Neural cell (in vitro differentiated cells): ENCODE measurements at regions not wholly inside any gene's neighbourhood (a gene's known extent, or its start where the extent isn't known, plus 50 kb on each side); places are given as distances from the start of the nearest gene placed in this dataset.

ENCODE experiments used
- H2AFZ ChIP-seq: fragments of 200-600, 300-800 bp; sonication (generic), shearing (Covaris generic); 2 replicates; pipeline ENCODE4 v1.6.0; 2014; ENCODE audit warnings: low read depth, mild to moderate bottlenecking, antibody characterized with exemption, low read length, moderate library complexity
- H3F3A ChIP-seq: fragments of 200-600 bp; shearing (Covaris generic); 2 replicates; pipeline ENCODE4 v1.6.1; 2016; ENCODE audit warnings: mild to moderate bottlenecking, moderate library complexity, mixed read lengths, antibody characterized with exemption, low read length; ENCODE audit not compliant: insufficient read depth, poor library complexity, severe bottlenecking
- H3K27ac ChIP-seq: fragments of 200-600, 300-800 bp; sonication (generic), shearing (Covaris generic); 2 replicates; pipeline ENCODE4 v1.5.1; 2014; ENCODE audit warnings: mild to moderate bottlenecking, low read length, moderate library complexity
- H3K27me3 ChIP-seq: fragments of 300-800, 200-600 bp; sonication (generic), shearing (Covaris generic); 2 replicates; pipeline ENCODE4 v1.6.0; 2014; ENCODE audit warnings: mild to moderate bottlenecking, low read depth, low read length, moderate library complexity; ENCODE audit not compliant: insufficient read depth
- H3K36me3 ChIP-seq: fragments of 300-800, 200-600 bp; sonication (generic), shearing (Covaris generic); 2 replicates; pipeline ENCODE4 v1.5.1; 2014; ENCODE audit warnings: mild to moderate bottlenecking, antibody characterized with exemption, low read length, moderate library complexity; ENCODE audit not compliant: insufficient read depth
- H3K4me2 ChIP-seq: fragments of 300-800, 200-600 bp; sonication (generic), shearing (Covaris generic); 2 replicates; pipeline ENCODE4 v1.6.0; 2014; ENCODE audit warnings: mild to moderate bottlenecking, low read length
- H3K4me3 ChIP-seq: fragments of 300-800, 200-600 bp; sonication (generic), shearing (Covaris generic); 2 replicates; pipeline ENCODE4 v1.5.1; 2014; ENCODE audit warnings: mild to moderate bottlenecking, low read length, moderate library complexity
- H3K79me2 ChIP-seq: fragments of 200-600 bp; shearing (Covaris generic); replicated peaks from 2 replicates; pipeline ENCODE4 v1.6.0; 2014; ENCODE audit warnings: mild to moderate bottlenecking, low read length, moderate library complexity; ENCODE audit not compliant: insufficient read depth
- H3K9ac ChIP-seq: fragments of 300-800, 200-600 bp; sonication (generic), shearing (Covaris generic); 2 replicates; pipeline ENCODE4 v1.6.1; 2016; ENCODE audit warnings: mild to moderate bottlenecking, low read length, mixed read lengths
- H3K9me2 ChIP-seq: fragments of 200-600 bp; shearing (Covaris generic); 2 replicates; pipeline ENCODE4 v1.6.1; 2016; ENCODE audit warnings: mild to moderate bottlenecking, low read length, mixed read lengths; ENCODE audit not compliant: insufficient read depth
- H3K9me3 ChIP-seq: fragments of 200-600, 300-800 bp; sonication (generic), shearing (Covaris generic); 2 replicates; pipeline ENCODE4 v1.6.1; 2016; ENCODE audit warnings: mild to moderate bottlenecking, mixed run types, low read length, moderate library complexity, mixed read lengths
- H4K20me1 ChIP-seq: fragments of 200-600 bp; shearing (Covaris generic); 2 replicates; pipeline ENCODE4 v1.6.1; 2016; ENCODE audit warnings: mild to moderate bottlenecking, mixed run types; ENCODE audit not compliant: insufficient read depth
- CTCF ChIP-seq: fragments of 450-650 bp; IDR thresholded peaks from 2 replicates; pipeline ENCODE4 v1.5.1; 2014; ENCODE audit warnings: antibody characterized with exemption, mild to moderate bottlenecking, moderate library complexity; ENCODE audit not compliant: poor library complexity, severe bottlenecking
- EP300 ChIP-seq: fragments of 450-650 bp; conservative IDR thresholded peaks from 2 replicates; pipeline ENCODE4 v1.6.1; 2014; ENCODE audit warnings: antibody characterized with exemption, mild to moderate bottlenecking, moderate library complexity; ENCODE audit not compliant: poor library complexity, severe bottlenecking
- EZH2 ChIP-seq: fragments of 200-600, 300-800 bp; shearing (Covaris generic), sonication (generic); IDR thresholded peaks from 2 replicates; pipeline ENCODE4 v1.6.1; 2014; ENCODE audit warnings: antibody characterized with exemption, low read length, borderline replicate concordance, mild to moderate bottlenecking; ENCODE audit not compliant: insufficient read depth, poor library complexity, severe bottlenecking
- MXI1 ChIP-seq: fragments of 450-650 bp; conservative IDR thresholded peaks from 2 replicates; pipeline ENCODE4 v1.6.1; 2014; ENCODE audit warnings: antibody characterized with exemption, mild to moderate bottlenecking; ENCODE audit not compliant: poor library complexity, severe bottlenecking
- POLR2AphosphoS5 ChIP-seq: IDR thresholded peaks from 2 replicates; pipeline ENCODE4 v1.6.1; 2012
- RAD21 ChIP-seq: fragments of 450-650 bp; conservative IDR thresholded peaks from 2 replicates; pipeline ENCODE4 v1.6.1; 2014; ENCODE audit warnings: antibody characterized with exemption, mild to moderate bottlenecking, moderate library complexity
- SMC3 ChIP-seq: fragments of 450-650 bp; conservative IDR thresholded peaks from 2 replicates; pipeline ENCODE4 v1.6.1; 2014; ENCODE audit warnings: antibody characterized with exemption, mild to moderate bottlenecking, moderate library complexity; ENCODE audit not compliant: poor library complexity
- TAF1 ChIP-seq: IDR thresholded peaks from 2 replicates; pipeline ENCODE4 v1.6.1; 2012; ENCODE audit warnings: low read depth
- TF ChIP-seq, protein P1 (sequence below): IDR thresholded peaks from 2 replicates; pipeline ENCODE4 v1.6.1; 2012; ENCODE audit warnings: borderline replicate concordance

DNA sequence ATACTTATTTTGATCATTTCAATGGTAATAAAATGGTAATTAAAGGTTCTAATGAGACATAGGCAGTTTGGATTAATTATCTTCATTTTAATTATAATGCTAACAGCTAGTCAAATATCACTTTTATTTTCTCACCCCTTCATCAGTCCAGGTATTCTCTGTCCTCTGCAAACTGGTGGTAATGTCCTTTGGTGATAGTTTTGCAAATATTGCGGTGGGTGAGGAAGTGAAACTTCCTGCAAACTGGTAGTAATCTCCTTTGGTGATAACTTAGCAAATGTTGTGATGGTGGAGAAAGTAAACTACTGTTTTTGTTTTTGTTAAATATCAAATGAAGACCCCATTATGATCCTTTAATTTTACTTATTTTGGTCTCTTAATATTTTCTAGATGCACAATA is 209.0 kb downstream of the AMY1C start:
- Histone ChIP-seq H3K9me2 (no peaks in the 10 kb centered on the region), H3K9me3 (no peaks in the 10 kb centered on the region), H3K79me2 (no peaks in the 10 kb centered on the region)

GRCh38 chr1:103959565-103959964 is 209.9 kb downstream of the AMY1C start:
- no peaks in the 10 kb centered on the region for H3K9me3 ChIP-seq
- no peak for TF ChIP-seq TAF1
- no peak for TF ChIP-seq EZH2
- no peak for TF ChIP-seq CTCF
- TF ChIP-seq POLR2AphosphoS5 = no peak
- no peak for TF ChIP-seq MXI1
- TF ChIP-seq, protein P1, sequence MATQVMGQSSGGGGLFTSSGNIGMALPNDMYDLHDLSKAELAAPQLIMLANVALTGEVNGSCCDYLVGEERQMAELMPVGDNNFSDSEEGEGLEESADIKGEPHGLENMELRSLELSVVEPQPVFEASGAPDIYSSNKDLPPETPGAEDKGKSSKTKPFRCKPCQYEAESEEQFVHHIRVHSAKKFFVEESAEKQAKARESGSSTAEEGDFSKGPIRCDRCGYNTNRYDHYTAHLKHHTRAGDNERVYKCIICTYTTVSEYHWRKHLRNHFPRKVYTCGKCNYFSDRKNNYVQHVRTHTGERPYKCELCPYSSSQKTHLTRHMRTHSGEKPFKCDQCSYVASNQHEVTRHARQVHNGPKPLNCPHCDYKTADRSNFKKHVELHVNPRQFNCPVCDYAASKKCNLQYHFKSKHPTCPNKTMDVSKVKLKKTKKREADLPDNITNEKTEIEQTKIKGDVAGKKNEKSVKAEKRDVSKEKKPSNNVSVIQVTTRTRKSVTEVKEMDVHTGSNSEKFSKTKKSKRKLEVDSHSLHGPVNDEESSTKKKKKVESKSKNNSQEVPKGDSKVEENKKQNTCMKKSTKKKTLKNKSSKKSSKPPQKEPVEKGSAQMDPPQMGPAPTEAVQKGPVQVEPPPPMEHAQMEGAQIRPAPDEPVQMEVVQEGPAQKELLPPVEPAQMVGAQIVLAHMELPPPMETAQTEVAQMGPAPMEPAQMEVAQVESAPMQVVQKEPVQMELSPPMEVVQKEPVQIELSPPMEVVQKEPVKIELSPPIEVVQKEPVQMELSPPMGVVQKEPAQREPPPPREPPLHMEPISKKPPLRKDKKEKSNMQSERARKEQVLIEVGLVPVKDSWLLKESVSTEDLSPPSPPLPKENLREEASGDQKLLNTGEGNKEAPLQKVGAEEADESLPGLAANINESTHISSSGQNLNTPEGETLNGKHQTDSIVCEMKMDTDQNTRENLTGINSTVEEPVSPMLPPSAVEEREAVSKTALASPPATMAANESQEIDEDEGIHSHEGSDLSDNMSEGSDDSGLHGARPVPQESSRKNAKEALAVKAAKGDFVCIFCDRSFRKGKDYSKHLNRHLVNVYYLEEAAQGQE = no peak
- TF ChIP-seq SMC3 = no peak
- no peak for TF ChIP-seq EP300
- TF ChIP-seq RAD21 = no peak
- H3K4me3 ChIP-seq = no peak overlapping the region
- H3K27me3 ChIP-seq = no peaks in the 10 kb centered on the region
- H3K79me2 ChIP-seq = no peaks in the 10 kb centered on the region
- no peaks in the 10 kb centered on the region for H4K20me1 ChIP-seq
- no peaks in the 10 kb centered on the region for H3K36me3 ChIP-seq
- no peak overlapping the region for H3K9ac ChIP-seq
- no peak overlapping the region for H3K27ac ChIP-seq
- no peaks in the 10 kb centered on the region for H3K9me2 ChIP-seq
- H3F3A ChIP-seq = no peaks in the 10 kb centered on the region
- no peak overlapping the region for H3K4me2 ChIP-seq
- H2AFZ ChIP-seq = no peak overlapping the region

More for the DNA sequence above, 209.0 kb downstream of the AMY1C start:
- TF ChIP-seq TAF1 (no peak), EP300 (no peak)
- Histone ChIP-seq H3K4me2 (no peak overlapping the region), H3K4me3 (no peak overlapping the region), H3K27me3 (no peaks in the 10 kb centered on the region), H2AFZ (no peak overlapping the region), H3K36me3 (no peaks in the 10 kb centered on the region), H3F3A (no peaks in the 10 kb centered on the region), H4K20me1 (no peaks in the 10 kb centered on the region), H3K9ac (no peak overlapping the region), H3K27ac (no peak overlapping the region)

- no peak overlapping the region for H3K4me3 ChIP-seq
- no peak for TF ChIP-seq TAF1
- TF ChIP-seq CTCF = no peak
- TF ChIP-seq SMC3 = no peak
- no peak for TF ChIP-seq EP300
- TF ChIP-seq RAD21 = no peak
- TF ChIP-seq MXI1 = no peak
- TF ChIP-seq EZH2 = no peak
- TF ChIP-seq, protein P1 = no peak
- TF ChIP-seq POLR2AphosphoS5 = no peak
- H3K9me2 ChIP-seq = no peaks in the 10 kb centered on the region
- no peak overlapping the region for H3K9ac ChIP-seq
- H3F3A ChIP-seq = no peaks in the 10 kb centered on the region
- H3K27ac ChIP-seq = no peak overlapping the region
- no peaks in the 10 kb centered on the region for H3K79me2 ChIP-seq
- H3K27me3 ChIP-seq = no peaks in the 10 kb centered on the region
- H3K36me3 ChIP-seq = no peaks in the 10 kb centered on the region
- H3K9me3 ChIP-seq = no peaks in the 10 kb centered on the region
- no peak overlapping the region for H2AFZ ChIP-seq
- H4K20me1 ChIP-seq = no peaks in the 10 kb centered on the region
- H3K4me2 ChIP-seq = no peak overlapping the region
Measured at GRCh38 chr1:103960045-103960444, 210.3 kb downstream of the AMY1C start.
